NCI-H1930 (cell line): ENCODE measurements at regions not wholly inside any gene's neighbourhood (a gene's known extent, or its start where the extent isn't known, plus 50 kb on each side); places are given as distances from the start of the nearest gene placed in this dataset.

ENCODE experiments used
- DNase-seq, 2 experiments: peaks; one replicate each; lab custom pipeline; 2025; lab: John Stamatoyannopoulos, UW

DNA sequence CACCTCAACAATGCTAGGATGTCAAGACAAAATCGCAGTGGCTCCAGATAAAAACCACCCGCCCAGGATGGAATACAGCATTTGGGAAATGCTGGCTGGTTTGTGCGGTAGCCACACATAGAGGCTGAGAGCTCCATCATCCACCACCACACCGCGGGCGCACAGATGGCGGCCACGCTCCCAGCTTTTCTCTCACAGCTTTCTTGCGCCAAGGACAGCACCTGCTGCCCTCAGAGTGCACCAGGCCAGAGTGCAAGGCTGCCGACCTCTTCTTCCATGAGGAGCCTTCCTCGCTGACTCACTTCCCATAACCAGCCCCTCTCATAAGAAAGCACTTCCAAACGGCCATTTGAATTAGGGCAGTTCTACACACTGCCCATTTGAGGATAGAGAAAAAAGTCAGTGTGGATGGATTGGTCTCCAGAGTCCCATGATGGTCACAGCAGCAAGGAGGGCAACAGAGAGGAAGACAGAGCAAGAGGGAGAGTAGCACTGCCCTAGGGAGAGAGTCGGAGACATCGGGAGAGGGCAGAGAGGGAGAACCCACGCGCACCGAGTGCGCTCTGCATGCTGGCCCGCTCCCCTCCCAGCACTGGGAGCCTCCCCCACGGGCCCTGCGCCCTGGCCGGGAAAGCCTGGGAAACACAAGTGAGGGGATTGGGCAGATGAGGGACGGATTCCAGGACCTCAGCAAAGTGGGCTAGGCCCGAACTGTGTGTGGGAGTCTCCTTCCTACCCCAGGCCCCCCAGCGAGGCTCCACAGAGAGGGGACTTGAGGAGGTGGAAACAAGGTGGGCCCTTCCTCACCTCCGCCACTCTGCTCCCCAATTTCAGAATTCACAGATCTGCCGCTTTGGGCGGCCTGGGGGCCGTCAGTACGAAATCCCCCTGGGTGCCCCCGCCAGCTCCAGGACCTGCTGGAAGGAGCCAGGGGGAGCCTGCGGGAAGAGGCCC is 156.9 kb downstream of the USP12 start:
- DNase-seq = no peak

DNA sequence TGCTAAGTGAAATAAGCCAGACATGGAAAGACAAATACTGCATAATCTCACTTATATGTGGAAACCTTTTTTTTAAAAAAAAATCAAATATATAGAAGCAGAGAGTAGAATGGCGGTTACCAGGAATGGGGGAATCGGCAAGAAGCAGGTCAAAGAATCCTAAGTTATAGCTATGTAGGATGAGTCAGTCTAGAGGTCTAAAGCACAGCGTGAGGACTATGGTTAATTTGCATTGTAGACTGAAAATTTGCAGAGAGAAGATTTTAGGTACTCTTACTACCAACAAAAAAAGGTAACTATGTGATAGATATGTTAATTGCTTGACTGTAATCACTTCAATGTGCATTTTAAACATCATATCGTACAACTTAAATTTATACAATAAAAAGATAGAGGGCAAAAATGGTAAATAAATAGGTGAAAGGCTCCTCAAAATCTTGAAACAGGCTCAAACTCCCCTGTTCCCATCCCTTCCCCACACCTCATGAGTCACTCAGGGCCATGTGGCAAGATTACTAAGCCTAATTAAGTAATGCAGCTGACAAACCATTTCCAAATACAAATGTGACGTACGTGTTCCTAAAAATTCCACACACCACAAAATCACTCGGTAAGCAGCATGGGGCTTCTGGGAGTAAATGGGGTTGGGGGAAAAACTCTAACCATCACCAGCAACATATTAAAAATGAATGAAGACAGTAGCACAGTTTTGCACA is 159.0 kb downstream of the USP12 start:
- no peak for DNase-seq

DNA sequence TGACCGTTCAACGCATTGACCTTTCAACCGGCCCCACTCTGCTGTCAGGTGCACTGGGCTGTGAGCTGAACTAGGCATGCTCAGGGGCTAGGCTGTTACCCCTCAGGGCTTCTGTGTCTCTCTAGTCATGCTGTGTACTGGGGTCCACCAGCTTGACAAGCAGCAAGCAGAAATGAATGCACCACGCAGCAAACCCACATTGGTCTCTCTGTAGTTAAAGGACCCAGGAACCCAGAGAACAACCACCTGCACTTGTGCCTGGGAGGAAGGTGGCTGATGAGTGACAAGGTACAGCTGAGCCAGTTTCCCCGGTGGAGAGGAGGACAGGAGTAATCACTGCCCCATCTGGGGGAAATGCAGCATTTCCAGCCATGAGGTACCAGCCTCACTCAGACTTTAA is 159.9 kb downstream of the USP12 start:
- no peak for DNase-seq

GRCh38 chr13:27008733-27009132 is 162.9 kb downstream of the USP12 start:
- DNase-seq = no peak

GRCh38 chr13:27007166-27007565 is 164.4 kb downstream of the USP12 start:
- no peak for DNase-seq

DNA sequence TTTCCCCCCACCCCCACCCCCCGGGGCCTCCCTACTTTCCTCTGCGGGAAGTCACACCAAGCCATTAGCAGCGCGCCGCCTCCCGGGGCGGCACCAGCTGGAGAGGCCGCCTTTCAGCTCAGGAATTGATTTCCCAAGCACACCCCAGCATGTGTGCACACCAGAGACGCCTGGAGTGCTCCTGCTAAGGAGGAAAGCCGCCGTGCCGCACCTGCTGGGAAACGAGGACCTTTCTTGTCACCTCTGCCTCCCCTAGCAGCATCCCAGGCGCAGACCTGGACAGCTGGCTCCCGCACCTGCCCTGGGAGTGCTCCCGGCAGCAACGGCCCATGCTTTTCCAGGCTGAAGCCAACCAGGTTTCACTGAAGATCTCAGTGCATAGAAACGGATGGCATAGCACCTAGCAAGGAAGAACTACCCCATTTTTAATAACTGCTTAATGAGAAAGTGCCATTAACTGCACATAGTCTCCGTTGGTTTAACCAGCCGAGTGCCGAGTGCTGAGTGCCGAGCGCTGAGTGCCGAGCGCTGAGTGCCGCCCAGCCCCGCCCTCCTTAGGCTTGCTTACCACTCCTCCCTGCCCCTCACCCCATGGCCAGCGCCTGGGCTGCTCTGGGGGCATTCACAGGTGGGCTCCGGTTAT is 165.0 kb downstream of the USP12 start:
- no peak for DNase-seq

DNA sequence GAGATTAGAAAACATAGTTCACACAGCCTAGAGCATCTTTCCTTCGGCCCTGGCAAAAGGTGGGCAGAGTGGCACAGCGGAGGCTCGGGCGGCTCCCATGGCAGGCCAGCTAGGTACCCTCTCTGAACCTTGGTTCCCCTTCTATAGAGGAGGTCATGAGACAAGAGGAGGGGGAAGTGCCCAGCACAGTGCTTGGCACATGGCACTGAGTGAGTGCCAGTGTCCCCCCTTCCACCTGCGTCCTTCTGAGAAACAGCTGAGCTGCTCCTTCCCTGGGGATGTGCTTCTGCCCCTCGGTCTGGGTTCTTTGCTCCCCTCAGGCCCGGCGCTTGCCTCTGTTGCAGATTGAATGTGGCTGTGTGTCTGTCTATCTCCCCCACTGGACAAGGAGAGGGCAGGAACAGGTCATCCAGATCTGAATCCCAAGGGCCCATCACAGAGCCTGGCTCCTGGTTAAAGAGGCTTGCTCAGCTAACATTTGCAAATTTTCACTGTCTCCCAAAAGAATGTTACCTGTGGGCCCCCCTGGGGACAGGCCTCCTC is 165.6 kb downstream of the USP12 start:
- no peak for DNase-seq

DNA sequence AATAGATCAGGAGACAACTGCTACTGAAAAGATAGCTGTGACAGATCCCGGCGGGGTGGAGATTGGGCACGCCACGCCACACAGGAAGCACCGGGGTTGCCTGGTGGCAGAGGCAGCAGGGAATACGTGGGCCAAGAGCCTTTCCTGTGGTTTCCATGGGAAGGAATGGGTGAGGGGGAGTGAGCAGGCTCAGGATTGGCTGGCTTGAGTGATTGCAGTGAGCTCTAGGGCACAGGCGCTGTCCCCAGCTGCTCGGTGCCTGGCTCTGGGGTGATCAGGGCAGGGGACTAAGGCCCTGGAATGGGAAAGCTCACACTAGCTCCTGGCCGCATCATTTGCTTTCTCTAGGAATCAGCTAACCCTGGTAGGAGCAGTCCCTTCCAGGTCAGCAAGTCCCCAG is 166.1 kb downstream of the USP12 start:
- no peak for DNase-seq

GRCh38 chr13:27004866-27005265 is 166.7 kb downstream of the USP12 start:
- no peak for DNase-seq

DNA sequence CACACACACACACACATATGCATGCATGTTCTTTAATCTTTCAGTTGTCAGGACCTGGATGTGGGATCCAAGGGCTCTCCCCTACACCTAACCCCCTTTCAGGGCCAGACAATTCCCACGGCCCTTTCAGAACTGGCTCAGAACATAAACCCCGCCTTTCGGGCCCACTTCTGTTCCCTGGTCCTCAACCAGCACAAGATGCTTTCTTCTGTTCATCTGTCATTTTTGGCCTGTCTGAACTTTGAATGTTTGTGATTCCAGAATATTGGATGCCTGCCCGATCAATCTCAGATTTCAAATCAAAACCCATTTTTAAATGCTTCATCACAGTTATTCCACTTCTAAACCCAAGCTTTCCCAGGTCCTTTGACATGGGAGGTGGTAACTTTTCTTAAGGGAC is 167.3 kb downstream of the USP12 start:
- DNase-seq = no peak

- no peak for DNase-seq
These were observed 169.9 kb downstream of the USP12 start for GRCh38 chr13:27001705-27002104.

DNA sequence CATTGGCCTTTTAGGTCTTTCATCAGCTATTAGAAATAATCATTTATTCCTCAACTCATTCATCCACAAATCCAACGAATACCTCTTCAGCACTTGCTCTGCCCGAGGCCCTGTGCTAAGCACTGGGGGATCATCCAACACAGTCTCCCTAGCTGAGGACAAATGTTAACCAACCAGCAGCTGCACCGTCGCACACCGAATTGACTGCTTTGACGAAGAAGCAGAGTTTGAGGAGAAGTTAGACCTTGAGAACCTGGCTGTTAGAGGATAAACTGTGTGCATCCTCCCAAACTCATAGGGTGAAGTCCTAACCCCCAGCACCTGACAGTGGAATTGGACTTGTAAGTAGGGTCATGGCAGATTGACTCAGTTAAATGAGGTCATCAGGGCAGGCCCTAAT is 170.9 kb downstream of the USP12 start:
- DNase-seq = no peak

- no peak for DNase-seq
These were observed 172.1 kb downstream of the USP12 start for GRCh38 chr13:26999499-26999898.

DNA sequence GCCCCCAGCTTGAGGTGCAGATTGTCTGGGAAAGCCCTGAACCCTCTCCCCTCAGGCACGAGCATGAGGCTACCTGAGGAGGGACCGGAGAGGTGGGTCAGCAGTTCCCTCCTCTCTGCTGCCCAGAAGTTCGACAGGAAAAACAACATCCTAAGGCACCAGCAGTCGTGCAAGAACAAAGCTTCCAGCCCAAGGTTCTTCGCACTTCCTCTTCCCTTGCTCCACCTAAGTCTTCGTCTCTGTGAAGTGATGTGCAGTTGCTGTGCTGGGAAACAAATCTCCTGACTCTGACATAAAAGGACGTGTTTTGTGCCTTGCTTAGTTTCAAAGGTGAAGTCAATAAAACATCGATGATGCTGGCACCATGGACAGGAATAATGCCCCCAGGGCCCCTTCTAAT is 173.3 kb downstream of the USP12 start:
- no peak for DNase-seq

GRCh38 chr13:26996965-26997752 is 174.5 kb downstream of the USP12 start:
- no peak for DNase-seq

DNA sequence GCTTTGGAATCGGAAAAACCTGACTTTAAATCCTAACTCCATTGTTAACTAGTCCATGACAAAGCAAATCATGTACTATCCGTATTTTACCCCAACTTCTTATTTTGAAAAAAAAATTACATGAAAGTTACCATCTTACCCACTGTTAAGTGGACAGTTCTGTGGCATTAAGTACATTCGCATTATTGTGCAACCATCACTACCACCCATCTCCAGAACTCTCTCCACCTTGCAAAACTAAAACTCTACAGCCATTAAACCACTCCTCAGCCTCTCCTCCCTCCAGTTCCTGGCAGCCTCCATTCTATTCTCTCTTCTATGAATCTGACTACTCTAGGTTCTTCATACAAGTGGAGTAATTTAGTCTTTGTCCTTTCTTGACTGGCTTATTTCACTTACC is 176.5 kb downstream of the USP12 start:
- no peak for DNase-seq

DNA sequence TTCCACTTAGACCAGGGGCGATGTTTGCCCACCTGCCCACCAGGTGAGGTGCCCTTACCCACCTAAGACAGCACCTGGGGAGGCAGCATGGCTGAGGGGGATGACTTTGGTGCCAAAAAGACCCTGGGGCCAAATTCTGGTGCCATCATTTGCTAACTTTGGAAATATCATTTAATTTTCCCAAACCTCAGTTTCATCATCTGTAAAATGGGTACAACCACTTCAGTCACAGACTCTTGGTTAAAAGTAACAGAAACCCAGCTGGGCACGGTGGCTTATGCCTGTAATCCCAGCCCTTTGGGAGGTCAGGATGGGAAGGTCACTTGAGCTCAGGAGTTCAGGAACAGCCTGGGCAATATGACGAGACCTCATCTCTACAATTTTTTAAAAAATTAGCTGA is 177.8 kb downstream of the USP12 start:
- DNase-seq = no peak

GRCh38 chr13:26992951-26993719 is 178.5 kb downstream of the USP12 start:
- DNase-seq = no peak

- DNase-seq = no peak
These were observed 180.0 kb downstream of the USP12 start for GRCh38 chr13:26991508-26992181.

GRCh38 chr13:26989957-26990713 is 181.5 kb downstream of the USP12 start:
- DNase-seq = no peak
